ENCODE measurements at regions not wholly inside any gene's neighbourhood (a gene's known extent, or its start where the extent isn't known, plus 50 kb on each side); places are given as distances from the start of the nearest gene placed in this dataset.
A peak's percentile ranks its signal among the peaks of the same experiment; 100 is the strongest.
"Not testable (repeated sequence)": the region's sequence is repeated elsewhere in the genome, so short reads cannot be mapped to it uniquely, and the experiment has no call there.

DNA sequence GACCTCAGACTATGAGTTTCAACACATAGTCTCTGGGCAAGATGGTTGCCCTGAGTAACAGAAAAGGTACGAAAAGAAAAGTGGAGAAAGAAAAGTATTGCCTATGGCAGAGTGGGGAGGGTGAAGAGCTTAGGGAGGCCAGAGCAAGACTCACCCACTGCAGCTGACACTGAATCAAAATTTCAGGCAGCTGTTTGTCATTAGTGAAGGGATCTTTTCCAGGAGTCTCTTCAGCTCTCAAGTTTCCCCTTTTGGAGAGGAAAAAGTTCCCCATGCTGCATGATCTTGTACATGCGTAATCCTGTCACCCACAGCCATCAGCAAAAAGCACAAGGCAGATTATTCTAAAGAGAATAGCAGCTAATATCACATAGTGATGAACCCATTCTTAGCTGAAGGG lies 616.9 kb upstream of the GBE1 start:
- no peak for DNase-seq

DNA sequence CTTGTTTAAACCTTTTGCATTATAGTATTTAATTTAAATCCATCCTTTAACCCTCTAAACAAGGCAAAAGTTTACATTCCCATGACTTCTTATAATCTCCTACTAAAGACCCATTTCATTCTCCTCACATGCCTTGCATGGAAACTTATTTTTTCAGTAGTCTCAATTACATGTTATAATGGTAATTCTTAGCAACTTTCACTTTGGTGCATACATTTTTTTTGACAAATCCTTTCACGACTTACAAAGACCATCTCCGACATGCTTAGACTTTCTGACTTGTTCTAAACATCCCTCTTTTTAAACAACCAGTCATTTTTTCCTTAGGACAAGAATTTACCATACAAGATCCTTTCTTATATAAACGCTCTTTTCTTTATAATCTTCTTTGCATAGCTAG lies 615.4 kb upstream of the GBE1 start:
- no peak for DNase-seq

DNA sequence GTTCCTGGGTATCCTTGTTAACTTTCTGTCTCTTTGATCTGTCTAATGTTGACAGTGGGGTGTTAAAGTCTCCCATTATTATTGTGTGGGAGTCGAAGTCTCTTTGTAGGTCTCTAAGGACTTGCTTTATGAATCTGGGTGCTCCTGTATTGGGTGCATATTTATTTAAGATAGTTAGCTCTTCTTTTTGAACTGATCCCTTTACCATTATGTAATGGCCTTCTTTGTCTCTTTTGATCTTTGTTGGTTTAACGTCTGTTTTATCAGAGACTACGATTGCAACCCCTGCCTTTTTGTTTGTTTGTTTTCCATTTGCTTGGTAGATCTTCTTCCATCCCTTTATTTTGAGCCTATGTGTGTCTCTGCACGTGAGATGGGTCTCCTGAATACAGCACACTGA lies 612.4 kb upstream of the GBE1 start:
- not testable (repeated sequence) for DNase-seq

DNA sequence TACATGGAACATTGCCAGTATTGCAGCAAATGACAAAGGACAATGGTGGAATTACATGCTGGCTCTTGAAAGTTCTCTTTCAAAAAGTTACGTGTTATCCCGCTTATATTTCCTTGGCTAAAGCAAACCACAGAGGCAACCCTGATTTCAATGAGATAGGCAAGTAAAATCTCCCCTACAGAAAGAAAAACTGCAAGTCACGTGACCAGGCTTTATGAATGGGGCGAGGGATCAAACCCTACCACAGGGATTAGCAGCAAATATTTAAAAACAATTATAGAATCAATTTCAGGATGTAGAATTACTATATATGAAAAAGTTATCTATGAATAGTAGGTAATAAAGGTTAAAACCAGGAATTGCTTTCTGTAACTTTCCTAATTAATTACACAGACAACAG lies 603.4 kb upstream of the GBE1 start:
- no peak for DNase-seq

DNA sequence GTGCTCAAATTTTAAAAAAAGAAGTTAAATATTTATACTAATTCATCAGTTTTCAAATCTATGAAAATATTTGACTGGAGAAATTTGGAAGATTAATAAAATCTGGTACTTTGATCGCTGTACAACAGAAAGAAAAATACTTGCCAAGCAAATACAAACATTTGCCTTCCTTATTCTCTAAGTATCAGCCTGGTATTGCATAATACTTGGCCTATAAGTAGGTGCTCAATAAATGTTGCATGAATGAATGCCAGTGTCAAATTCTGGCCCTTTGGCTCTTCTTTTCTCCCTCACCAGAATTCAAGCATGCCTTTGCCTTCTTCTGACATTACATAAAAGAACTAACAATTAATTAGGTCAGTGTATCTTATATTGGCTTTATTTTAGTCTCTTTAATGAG lies 601.7 kb upstream of the GBE1 start:
- DNase-seq: no peak

DNA sequence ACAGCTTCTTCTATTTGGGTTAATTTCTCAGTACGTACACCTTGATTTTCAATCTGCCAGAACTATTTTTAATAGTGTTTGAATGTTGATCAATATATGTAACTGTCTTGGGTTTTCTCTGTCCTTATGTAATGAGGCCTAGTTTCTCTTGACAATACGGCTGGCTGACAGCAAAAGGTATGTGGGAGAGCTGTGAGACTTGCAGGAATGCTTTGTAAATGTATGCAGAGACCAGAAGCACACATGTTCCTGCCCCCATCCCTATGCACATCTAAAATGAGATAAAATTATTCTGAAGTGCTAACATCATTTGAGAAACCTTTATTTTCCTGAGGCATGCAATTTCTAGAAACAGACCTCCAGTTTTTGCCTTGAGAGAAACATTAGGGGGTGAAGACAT lies 593.8 kb upstream of the GBE1 start:
- no peak for DNase-seq

DNA sequence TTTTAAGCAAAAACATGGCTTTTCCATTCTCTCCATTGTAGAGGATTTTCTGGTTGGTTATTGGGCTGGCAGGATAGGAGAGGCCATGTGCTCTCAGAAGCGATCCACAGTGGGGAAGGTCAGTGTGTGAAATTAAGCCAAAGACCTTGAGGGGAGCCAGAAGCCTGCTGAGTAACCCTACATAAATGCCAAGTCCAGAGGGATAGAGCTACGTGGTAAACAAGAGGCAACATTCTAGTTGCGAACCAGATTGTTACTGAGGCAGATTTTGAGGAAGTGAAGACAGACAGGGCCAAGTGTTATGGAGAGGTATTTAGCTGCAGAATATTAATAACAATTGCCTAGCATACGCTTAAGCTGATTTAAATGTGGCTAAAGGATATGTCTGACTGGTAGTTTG lies 592.8 kb upstream of the GBE1 start:
- DNase-seq: no peak

DNA sequence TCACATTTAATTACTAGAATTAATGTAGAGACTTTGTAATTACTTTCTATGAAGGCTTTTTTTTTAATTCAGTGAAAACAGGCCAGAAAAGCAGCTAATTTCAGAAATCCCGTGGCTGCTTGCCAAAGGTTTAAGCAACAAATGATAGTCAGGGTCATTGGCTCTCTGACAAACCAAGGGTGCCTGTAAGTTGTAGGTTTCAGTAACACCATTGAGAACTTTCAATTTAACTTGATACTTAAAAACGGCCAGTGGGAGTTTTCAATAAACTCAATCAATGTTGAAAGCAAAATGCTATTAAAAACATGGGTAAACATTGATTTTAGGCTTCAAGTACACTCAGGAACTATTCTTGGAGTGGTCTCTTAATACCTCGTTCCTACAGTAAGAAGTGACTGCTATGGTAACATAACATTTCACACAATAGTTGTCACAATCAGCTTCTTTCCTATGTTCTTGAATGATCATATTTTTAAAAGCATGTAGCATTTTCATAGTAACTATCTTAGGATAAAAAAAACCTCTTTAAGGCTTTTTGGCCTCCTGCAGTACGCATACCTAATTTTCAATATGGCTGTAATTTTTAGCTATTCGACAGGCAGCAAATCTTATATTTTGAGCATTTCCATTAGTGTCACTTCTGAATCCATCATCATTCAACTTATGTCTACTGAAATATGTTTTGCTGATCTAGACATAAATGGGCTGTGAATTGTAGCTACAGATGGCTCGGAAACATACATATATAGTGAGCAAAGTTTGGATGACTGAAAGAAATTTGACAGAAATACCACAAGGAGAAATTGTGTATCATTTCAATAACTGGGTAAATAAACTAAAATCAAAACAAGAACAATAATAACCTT lies 592.1 kb upstream of the GBE1 start:
- DNase-seq: no peak

DNA sequence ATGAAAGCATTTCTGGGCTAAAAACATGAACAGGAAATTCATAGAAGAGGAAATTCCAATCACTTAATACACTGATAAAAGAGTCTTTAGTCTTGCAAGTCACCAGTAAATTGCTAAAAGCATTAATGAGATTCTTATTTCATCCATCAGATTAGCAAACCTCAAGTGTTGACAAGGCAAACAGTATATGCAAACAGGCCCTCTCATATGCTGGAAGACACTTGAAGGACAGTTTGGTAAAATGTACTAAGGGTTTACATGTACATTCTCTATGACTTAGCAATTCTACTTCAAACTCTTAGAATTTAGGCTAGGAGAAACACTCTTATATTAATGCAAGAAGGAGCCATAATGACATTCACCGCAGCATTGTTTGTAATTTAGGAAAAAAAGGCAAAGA lies 586.1 kb upstream of the GBE1 start:
- DNase-seq: no peak

DNA sequence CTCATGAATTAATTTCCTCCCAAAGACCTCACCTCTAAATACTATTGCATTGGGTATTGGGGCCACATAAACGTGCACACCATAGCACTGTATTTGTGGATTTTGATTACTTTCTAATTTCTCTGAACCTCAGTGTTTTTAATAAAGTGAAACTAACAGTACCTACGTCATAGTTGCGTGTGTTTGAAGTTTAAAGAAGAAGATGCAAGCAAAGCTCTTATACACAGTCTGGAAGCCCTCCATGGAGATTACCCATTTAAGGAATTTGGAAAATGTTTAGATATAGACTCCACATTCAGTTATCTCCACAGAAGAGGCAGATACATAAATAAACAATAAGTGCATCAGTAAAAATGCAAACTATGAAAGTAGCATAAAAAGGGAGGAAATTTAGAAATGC lies 581.1 kb upstream of the GBE1 start:
- no peak for DNase-seq

DNA sequence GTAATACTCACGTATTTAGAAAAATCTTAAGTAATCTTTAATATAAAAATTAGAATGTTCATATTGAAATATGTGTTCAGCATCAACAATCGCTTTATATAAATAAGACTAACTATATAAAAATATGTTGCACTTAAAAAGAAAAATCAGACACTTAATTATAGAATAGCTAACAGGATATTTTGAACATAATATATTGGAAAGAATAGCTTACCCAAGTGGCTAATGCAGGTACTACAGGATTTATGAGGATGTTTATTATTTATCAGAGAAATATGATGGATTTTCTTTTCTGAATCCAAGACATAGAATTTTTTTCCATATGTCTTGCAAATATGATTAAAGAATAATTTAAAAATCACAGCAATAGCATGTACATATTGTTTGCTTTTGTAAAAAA lies 567.9 kb upstream of the GBE1 start:
- no peak for DNase-seq

DNA sequence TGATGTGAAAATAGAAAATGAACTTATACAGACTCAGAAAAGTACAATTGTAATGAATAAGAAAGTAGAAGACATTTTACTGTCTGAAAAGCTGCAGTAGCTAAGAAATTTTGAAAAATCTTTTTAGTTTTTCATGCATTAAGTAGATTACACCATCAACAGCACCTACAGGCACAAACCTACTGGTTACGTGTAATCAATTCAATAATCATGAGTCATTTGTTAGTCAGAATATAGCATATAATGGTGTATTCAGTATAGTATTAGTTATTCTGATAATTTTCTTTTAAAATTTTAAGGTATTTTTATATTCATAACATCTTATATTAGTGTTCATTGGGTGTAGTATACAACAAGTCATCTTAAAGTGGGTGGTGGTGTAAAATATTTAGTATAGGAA lies 550.5 kb upstream of the GBE1 start:
- DNase-seq: no peak

DNA sequence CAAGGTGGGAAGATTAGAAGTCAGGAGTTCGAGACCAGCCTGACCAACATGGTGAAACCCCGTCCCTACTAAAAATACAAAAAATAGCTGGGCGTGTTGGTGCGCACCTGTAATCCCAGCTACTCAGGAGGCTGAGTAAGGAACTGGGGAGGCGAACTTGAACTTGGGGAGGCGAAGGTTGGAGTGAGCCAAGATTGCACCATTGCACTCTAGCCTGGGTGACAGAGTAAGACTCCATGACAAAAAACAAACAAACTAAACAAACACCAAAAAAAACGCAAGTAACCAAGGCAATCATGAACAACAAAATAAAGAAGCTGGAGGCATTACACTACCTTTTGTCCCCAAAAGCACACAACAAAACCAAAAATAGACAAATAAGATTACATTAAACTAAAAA lies 547.3 kb upstream of the GBE1 start:
- no peak for DNase-seq

DNA sequence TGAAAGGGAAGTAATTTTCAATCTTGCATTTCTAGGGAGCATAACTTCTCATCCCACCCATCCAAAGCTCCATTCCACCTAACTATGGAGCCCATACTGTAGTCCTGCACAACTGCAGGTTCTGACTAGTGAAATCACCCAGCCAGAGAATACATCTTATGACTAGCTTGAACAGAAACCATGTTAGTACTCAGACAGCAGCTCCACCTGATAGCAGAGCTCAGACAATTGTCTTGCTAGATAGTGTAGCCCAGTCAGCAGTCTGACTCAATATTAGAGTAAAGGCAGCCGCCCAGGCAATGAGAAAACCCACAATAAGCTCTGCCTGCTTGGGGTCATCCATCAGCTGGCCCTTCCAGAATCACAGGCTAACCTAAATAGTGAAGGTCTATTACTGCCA lies 544.7 kb upstream of the GBE1 start:
- no peak for DNase-seq

DNA sequence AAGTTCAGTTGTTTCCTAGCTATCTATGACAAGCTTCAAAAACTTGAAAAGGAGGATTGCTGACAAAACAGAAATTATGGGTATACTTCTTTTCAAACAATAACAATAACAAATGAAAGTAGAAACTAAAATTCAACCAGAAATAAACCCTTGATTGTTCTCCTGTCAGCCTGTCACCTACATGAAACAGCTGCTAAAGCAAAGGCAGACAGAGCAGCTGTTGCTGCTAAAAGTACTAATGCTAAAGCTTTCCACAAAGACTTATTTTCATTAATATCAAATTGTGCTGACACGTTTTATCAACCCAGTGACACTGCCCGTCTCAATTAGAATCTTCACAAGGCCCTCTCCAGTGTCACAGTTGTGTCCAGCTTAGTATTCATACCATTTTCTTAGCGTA lies 533.2 kb upstream of the GBE1 start:
- DNase-seq: no peak

DNA sequence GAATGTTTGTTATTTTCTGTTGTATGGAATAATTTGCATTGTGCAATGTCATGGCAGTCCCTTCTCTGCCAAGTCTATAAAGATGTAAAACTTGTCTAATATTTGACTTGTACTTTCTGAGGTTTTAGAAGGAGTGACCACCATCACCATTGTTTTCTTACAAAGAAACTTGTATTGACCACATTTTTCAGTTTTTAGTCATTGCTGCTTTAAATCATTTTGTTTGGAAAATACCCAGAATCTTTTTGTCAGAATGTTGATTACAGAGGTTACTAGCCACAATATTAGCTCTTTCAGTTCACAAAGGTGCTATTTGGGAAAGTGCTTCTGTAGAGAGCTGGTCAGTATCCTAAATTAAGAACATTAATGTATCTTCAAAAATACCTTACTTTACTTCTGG lies 532.4 kb upstream of the GBE1 start:
- no peak for DNase-seq

DNA sequence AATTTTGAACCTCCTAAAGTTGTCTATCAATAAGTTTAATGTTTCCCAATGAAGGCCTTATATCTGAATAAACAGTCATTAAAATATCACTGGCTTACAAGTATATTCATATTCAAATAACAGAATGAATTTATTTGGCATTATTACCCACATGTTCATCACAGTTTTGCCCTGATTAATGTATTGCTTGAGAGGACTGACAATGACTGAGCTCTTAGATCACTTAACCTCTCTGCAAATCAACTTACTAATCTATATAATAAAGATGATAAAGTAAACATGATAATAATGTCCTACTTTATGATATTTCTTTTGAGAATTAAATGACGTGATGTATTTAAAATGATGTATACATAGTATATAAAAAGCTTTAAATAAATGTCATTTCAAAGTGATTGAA lies 532.0 kb upstream of the GBE1 start:
- DNase-seq: no peak

DNA sequence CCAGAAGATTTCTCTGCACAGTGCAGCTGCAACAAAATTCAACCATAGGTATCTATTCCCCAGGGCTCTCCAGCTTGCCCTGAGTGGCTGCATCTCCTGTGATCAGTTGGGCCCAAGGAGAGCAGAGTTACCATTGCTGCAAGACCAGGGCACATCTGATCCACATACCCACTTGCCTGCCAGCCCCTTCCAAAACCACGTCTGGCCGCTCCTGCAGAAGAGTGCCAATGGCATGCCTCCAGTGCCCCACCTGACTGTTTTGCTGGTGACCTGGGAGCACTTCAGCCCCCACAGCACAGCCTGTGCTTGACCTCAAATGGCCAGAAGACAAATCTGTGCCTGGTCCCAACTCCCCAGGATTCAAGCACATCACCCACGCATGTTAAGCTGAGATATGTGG lies 526.1 kb upstream of the GBE1 start:
- no peak for DNase-seq

DNA sequence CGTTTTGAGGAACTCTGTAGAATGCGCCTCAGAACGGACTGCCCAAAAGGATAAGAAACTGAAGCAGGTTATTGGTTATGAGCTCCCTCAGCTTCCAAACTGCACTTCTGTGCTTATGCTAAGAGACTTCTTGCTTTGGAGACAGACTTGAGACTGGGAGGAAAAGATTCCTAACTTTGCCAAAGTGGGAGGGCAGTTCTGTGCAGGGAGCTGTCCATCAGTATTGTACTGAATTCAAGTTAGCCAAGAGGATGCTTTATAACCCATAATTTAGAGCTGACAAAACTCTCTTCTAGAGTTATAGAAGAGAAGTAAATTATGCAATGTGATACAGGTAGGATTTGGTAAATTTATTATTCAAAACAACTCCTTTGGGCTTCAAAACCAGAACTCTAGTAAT lies 519.8 kb upstream of the GBE1 start:
- DNase-seq: peak; percentile 2

DNA sequence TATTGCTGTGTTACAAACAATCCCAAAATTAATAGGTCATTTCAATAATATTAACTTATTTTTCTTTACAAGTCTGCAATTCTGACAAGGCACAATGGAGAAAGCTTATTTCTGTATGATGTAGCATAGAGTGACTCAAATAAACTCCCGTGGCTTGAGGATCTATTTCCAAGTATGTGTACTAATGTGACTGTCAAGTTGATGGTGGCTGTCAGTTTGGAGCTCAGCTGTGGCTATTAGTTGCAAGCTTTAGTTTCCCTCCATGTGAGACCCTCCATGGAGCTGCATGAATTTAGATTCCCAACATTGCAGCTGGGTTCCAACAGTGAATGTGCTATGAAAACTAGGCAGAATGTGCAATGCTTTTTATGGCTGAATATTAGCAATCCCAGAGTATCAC lies 515.5 kb upstream of the GBE1 start:
- no peak for DNase-seq

DNA sequence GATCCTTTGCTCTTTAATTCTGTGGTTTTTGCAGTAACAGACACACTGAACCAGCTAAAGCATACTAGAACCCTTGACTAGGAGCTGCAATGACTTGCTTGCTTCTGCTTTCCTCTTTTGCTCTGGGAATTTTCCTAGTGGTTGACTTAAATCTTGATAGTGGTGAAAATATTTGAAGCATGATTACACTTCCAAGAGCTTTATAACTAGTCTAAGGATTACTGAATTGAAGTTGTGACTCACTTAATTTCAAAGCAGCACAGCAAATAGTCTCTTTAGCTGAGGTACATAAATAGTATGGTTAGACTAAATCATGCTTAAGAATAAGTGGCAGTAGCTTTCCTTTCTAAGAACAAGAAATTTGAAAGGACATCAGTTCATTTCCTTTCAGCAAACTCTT lies 513.5 kb upstream of the GBE1 start:
- peak; percentile 3 for DNase-seq

DNA sequence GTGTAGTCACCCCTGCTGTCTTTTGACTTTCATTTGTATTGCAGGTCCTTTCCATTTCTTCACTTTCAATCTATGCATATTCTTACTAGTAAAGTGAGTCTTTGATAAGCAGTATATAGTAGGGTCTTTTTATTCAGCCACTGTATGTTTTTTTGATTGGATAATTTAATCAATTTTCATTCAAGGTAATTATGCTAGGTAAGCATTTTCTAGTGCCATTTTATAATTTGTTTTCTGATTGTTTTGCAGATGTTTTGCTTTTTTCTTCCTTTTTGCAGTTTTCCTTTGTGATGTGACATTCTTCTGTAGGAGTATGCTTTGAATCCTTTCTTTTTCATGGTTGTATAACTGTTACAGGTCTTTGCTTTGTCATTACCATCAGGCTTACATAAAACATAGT lies 504.3 kb upstream of the GBE1 start:
- DNase-seq: no peak

DNA sequence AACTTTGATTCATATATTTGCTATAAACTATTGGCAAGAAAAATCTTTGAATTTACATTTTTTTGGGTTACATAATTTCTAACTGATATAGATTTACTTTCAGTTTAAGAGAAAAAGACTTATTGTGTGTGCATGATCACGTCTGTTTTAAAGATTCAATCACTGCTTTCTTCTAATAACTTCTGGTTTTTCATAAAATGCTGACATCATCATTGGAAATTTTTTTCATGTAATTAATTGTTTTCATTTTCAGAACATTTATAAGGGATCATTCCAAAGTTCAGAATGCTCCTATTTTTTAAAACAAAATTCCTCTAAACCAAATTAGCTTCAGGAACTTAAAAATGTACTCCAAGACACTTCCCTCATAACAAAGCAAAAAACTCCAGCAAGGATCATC lies 500.7 kb upstream of the GBE1 start:
- DNase-seq: no peak

DNA sequence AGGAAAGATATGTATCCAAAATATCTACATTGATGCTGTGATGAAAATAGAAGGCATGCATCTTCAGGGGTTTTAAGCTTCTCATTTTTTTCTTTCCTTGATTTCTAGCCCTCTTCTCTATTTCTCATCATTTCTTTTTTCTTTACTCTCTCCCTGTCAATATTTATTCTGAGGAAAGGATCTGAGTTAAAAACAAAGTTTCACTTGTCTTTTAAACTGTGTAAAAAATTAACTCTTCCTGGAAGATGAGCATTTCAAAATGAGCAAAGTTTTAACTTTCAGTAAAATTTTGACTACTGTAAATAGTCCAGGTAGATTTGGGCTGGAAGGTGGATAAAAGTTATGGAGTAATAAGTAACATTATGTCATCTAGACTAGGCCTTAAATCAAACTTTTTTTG lies 500.2 kb upstream of the GBE1 start:
- no peak for DNase-seq

DNA sequence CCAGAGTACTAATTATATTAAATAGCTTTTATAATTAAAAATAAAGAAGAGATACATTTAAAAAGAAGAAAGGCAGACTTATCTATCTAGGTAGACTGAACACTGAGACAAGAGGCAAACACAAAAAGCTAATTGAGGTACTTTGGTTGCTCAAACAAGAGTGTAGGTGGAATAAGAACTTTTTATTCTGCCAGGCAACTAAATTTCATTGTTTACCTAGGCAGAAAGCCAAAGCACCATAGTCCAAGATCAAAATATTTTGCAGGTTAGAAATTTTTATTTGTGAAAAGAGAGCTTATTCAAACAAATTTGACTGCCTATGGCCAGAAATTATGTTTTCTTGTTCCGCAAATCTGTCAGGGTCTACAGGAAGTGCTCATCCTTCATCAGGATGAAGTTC lies 499.6 kb upstream of the GBE1 start:
- DNase-seq: no peak

DNA sequence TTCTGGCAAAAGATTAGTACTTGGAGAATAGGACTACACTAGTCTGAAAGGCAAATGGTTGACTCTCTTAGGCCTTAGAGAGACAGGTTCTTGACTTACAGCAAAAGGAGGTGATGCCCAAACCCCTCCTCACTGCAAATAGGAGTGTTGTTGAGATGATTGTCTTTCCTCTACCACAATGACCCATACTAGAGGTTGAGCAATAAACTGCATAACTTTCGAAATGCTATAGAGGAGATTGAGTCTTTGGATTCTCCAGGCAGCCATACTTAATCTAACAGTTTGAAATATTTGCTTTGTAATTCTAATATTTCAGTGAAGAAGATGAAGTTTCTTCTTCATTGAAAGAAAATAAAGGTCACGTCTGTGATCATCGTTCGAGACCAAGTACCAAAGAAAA lies 498.5 kb upstream of the GBE1 start:
- DNase-seq: no peak
